ENCODE measurements at regions not wholly inside any gene's neighbourhood (a gene's known extent, or its start where the extent isn't known, plus 50 kb on each side); places are given as distances from the start of the nearest gene placed in this dataset.

GRCh38 chr5:43973318-43973717 is 370.3 kb downstream of the NNT start:
- no peak for DNase-seq (ENCODE audit: low read depth, low spot score)
- no peak overlapping the region for H3K4me3 ChIP-seq (ENCODE audit: low read length)

- no peak overlapping the region for H3K4me3 ChIP-seq (ENCODE audit: low read length)
- DNase-seq (ENCODE audit: low read depth, low spot score) = no peak
These were observed 364.2 kb downstream of the NNT start for GRCh38 chr5:43967165-43967564.

GRCh38 chr5:43959144-43959543 is 356.2 kb downstream of the NNT start:
- H3K4me3 ChIP-seq (ENCODE audit: low read length) = no peak overlapping the region
- no peak for DNase-seq (ENCODE audit: low read depth, low spot score)

DNA sequence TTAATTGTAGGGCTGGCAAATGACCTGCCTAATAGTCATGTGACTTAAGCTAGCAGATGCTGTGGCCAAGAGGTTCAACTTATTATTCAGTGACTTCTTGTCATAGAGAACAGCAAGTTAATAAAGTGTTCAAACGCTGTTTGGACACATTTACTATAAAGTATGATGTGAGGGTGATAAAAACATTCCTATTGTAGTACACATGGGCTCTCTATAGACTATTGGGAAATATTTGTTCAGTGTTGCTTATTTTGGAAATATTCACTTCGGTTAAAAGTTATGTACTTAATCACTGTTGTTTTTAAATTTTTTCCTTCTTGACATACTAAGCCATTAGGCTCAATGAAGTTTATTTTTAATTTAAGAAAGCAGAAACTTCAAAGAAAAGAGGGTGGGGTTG is 345.0 kb downstream of the NNT start:
- H3K4me3 ChIP-seq (ENCODE audit: low read length) = no peak overlapping the region
- no peak for DNase-seq (ENCODE audit: low read depth, low spot score)

DNA sequence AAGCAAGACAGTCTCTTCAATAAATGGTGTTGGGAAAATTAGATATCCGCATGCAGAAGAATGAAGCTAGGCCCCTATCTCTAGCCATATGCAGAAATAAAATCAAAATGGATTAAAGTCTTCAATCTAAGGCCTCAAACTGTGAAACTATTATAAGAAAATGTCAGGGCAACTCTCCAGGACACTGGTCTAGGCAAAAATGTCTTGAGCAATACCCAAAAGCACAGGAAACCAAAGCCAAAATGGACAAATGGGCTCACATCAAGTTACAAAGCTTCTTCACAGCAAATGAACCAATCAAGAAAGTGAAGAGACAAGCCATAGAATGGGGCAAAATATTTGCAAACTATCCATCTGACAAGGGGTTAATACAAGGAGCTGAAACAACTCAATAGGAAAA is 338.8 kb downstream of the NNT start:
- H3K4me3 ChIP-seq (ENCODE audit: low read length) = no peak overlapping the region
- no peak for DNase-seq (ENCODE audit: low read depth, low spot score)

DNA sequence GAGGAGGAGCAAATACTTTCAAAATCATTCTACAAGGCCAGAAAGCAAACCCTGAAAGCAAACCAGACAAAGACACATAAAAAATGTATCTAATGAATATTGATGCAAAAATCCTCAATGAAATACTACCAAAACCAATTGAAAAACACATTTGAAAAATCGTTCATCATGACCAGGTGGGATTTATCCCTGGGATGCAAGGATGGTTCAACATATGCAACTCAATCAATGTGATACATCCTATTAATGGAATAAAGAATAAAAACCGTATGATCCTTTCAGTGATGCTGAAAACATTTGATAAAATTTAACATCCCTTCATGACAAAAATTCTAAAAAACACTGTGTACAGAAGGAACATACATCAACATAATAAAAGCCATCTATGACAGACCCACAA is 337.6 kb downstream of the NNT start:
- no peak for DNase-seq (ENCODE audit: low read depth, low spot score)
- no peak overlapping the region for H3K4me3 ChIP-seq (ENCODE audit: low read length)

DNA sequence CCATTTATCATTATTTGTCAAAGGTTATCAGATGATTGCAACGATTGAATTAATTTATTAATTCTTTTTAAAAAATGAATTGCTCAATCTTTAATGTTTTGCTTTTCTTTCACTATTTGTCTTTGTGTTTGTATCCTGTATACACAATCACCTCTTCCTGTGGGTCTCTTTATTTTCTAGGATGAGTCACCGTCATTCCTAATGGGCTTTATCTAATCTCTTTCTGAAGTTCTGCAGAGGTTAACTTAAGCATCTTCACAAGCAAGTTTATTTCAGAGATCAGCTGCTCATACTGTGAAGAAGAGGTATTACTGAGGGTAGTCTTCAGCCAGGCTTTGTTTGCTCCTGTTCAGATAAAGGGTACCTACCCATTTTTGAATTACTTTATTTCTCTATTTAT is 323.9 kb downstream of the NNT start:
- no peak for DNase-seq (ENCODE audit: low read depth, low spot score)

GRCh38 chr5:43920422-43920821 is 317.4 kb downstream of the NNT start:
- no peak for DNase-seq (ENCODE audit: low read depth, low spot score)

More for the DNA sequence above, 323.9 kb downstream of the NNT start:
- H3K4me3 ChIP-seq (ENCODE audit: low read length) = no peak overlapping the region

DNA sequence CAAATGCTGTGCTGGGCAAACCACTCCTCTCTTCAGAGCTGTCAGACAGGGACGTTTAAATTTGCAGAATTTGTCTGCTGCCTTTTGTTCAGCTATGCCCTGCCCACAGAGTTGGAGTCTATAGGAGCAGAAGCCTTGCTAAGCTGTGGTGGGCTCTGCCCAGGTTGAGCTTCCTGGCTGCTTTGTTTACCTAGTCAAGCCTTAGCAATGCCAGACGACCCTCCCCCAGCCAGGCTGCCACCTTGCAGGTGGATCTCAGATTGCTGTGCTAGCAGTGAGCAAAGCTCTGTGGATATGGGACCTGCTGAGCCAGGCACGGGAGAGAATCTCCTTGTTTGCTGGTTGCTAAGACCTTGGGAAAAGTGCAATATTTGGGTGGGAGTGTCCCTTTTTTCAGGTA is 314.9 kb downstream of the NNT start:
- DNase-seq (ENCODE audit: low read depth, low spot score) = no peak
- H3K4me3 ChIP-seq (ENCODE audit: low read length) = no peak overlapping the region

More at GRCh38 chr5:43920422-43920821, 317.4 kb downstream of the NNT start:
- no peak overlapping the region for H3K4me3 ChIP-seq (ENCODE audit: low read length)

- no peak overlapping the region for H3K4me3 ChIP-seq (ENCODE audit: low read length)
- DNase-seq (ENCODE audit: low read depth, low spot score) = no peak
These were observed 300.1 kb downstream of the NNT start for GRCh38 chr5:43903129-43903528.

DNA sequence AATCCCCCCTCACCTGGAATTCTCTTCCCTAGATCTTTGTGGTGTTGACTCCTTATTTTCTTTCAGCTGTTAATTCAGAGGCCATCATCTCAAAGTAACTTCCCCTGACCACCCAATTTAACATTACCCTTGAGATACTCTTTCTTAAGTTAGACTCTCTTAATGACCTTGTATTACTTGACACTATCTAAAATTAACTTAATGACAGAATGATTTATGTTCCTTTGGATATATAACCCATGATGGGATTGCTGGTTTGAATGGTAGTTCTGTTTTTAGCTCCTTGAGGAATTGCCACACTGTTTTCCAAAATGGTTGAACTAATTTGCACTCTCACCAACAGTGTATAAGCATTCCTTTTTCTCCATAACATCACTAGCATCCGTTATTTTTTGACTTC is 298.0 kb downstream of the NNT start:
- no peak overlapping the region for H3K4me3 ChIP-seq (ENCODE audit: low read length)
- DNase-seq (ENCODE audit: low read depth, low spot score) = no peak

- H3K4me3 ChIP-seq (ENCODE audit: low read length) = no peak overlapping the region
- no peak for DNase-seq (ENCODE audit: low read depth, low spot score)
These were observed 292.9 kb downstream of the NNT start for GRCh38 chr5:43895876-43896275.

- H3K4me3 ChIP-seq (ENCODE audit: low read length) = no peak overlapping the region
- DNase-seq (ENCODE audit: low read depth, low spot score) = no peak
These were observed 291.1 kb downstream of the NNT start for GRCh38 chr5:43893951-43894684.

GRCh38 chr5:43891112-43891511 is 288.1 kb downstream of the NNT start:
- no peak overlapping the region for H3K4me3 ChIP-seq (ENCODE audit: low read length)
- DNase-seq (ENCODE audit: low read depth, low spot score) = no peak

DNA sequence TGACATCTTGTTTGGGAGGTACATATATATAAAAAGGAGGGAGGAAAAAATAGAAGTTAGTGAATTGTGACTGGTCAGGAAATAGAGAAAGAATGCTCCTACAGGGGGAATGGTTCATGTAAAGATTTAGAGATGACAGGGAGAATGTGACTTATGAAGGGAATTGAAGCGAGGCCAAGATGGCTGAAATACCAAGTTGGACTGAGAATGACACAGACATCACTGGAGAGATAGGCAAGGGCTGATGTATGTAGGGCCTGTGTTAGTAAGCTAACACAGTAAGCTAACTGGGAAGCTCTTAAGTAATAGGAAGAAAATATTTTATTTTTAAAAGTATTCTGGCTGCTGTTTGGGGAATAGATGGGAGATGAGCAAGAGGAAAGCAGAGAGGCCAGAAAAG is 286.3 kb downstream of the NNT start:
- no peak overlapping the region for H3K4me3 ChIP-seq (ENCODE audit: low read length)
- no peak for DNase-seq (ENCODE audit: low read depth, low spot score)

DNA sequence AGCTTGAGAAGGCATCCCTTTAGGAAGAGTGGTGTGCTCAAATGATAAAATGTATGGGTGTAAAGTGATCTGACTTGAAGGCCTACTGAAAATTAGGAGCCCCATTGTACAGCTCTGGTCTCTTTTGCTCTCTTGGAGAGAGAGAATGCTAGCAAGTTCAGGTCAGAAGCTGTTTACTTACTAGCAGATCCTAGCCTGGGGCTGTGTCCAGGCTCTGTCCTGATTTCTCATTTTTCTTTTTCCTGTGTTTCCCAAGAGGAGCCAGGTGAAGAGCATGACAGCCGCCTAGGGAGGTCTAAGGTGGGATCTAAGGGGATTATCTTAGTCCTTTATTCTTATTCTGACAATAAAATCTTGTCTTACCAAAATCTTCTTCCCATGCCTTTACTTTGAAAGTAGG is 272.8 kb downstream of the NNT start:
- no peak for DNase-seq (ENCODE audit: low read depth, low spot score)
- no peak overlapping the region for H3K4me3 ChIP-seq (ENCODE audit: low read length)

DNA sequence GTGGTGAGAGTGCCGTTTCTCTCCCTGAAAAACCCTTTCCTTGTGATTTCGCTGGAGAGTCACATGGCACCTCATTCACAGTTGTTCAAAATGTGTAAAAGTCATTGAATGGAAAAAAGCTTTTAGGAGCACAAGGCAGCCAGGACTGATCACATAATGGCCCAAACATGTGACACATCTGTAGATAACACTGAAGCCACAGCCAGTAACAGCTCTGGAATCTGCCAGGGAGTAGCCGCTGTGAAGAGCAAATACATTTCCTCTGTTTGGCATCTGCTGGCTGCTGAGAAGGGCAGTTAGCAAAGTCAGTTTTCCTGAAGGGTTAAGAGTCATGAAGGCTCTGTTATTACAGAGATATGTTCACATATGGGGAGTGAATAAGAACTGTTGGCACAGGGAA is 271.8 kb downstream of the NNT start:
- no peak overlapping the region for H3K4me3 ChIP-seq (ENCODE audit: low read length)
- DNase-seq (ENCODE audit: low read depth, low spot score) = no peak

DNA sequence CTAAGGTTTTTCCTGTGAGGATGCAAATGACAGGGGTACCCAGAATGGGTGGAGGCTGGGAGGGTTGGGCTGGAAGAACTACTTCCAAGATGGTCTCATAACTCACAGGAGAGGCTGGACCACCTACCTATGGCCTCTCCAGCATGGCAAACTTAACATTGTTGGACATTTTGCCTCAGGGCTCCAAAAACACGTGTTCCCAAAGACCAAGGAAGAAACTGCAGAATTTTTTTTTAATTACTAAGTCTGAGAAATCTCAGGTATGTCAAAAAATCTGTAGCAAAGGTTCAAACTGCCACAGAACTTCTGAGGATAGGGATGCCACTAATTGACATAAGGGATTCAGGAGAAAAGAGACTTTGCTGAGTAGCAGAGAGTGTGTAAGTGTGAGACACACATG is 270.8 kb downstream of the NNT start:
- H3K4me3 ChIP-seq (ENCODE audit: low read length) = no peak overlapping the region
- no peak for DNase-seq (ENCODE audit: low read depth, low spot score)

GRCh38 chr5:43859309-43859708 is 256.3 kb downstream of the NNT start:
- DNase-seq (ENCODE audit: low read depth, low spot score) = no peak
- H3K4me3 ChIP-seq (ENCODE audit: low read length) = no peak overlapping the region

GRCh38 chr5:43855452-43855851 is 252.5 kb downstream of the NNT start:
- DNase-seq (ENCODE audit: low read depth, low spot score) = no peak
- no peak overlapping the region for H3K4me3 ChIP-seq (ENCODE audit: low read length)

DNA sequence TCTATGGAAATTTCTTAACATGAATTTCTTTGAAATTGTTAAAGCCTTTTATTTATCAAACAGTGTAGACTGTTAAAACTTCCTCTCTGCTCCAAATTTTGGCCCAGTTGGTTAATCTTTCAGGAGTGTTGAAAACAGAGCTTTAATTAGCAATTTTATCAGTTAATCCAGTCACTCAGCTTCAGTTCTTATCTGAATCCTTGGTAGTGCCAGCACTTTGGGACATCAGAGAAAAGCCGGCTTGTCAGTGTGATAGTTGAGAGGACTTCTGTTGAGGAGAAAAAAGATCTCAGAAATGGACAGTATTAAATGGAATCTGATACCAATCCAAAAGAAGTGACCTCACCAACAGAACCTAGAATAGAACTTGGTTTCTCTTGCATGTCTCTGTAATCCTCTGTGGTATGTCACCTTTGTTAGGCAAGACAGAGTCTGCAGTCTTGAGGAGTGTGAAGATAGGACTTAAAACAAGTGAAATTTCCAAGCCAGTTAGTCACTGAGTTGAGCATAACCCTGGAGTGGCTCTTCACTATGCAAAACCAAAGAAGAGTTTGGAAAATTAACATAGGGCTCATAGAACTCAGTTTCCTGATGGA is 251.8 kb downstream of the NNT start:
- no peak overlapping the region for H3K4me3 ChIP-seq (ENCODE audit: low read length)

More for the DNA sequence above, 251.8 kb downstream of the NNT start:
- DNase-seq (ENCODE audit: low read depth, low spot score) = no peak
